ENCODE measurements at regions not wholly inside any gene's neighbourhood (a gene's known extent, or its start where the extent isn't known, plus 50 kb on each side); places are given as distances from the start of the nearest gene placed in this dataset.
A peak's percentile ranks its signal among the peaks of the same experiment; 100 is the strongest.

GRCh38 chr17:12519956-12520594 is 145.6 kb upstream of the MYOCD start:
- Mint-ChIP-seq H3K27ac (no peak overlapping the region), H3K36me3 (no peaks in the 10 kb centered on the region), H3K9me3 (peaks cover 10% of the 10 kb centered on the region), H3K27me3 (ENCODE audit: low read depth) (no peaks in the 10 kb centered on the region), H3K4me1 (peaks cover 21% of the 10 kb centered on the region), H3K4me3 (no peak overlapping the region)
- no peak for DNase-seq (ENCODE audit: low spot score in 2 of 2, unreplicated experiment in 2 of 2)
- no peak for TF ChIP-seq CTCF (IDR thresholded peaks at IDR 0.05; ENCODE audit: unreplicated experiment)

GRCh38 chr17:12521416-12521815 is 144.3 kb upstream of the MYOCD start:
- Mint-ChIP-seq H3K27me3 (ENCODE audit: low read depth) (no peaks in the 10 kb centered on the region), H3K4me3 (no peak overlapping the region), H3K4me1 (peaks cover 21% of the 10 kb centered on the region), H3K9me3 (peaks cover 10% of the 10 kb centered on the region), H3K27ac (no peak overlapping the region), H3K36me3 (no peaks in the 10 kb centered on the region)
- no peak for TF ChIP-seq CTCF (IDR thresholded peaks at IDR 0.05; ENCODE audit: unreplicated experiment)
- no peak for DNase-seq (ENCODE audit: low spot score in 2 of 2, unreplicated experiment in 2 of 2)

- Mint-ChIP-seq H3K9me3 (peaks cover 10% of the 10 kb centered on the region), H3K4me1 (peaks cover 21% of the 10 kb centered on the region), H3K27ac (peak overlapping the region; percentile 93), H3K36me3 (no peaks in the 10 kb centered on the region), H3K4me3 (peak overlapping the region; percentile 33), H3K27me3 (ENCODE audit: low read depth) (no peaks in the 10 kb centered on the region)
- TF ChIP-seq CTCF (IDR thresholded peaks at IDR 0.05; ENCODE audit: unreplicated experiment) = no peak
- no peak for DNase-seq (ENCODE audit: low spot score in 2 of 2, unreplicated experiment in 2 of 2)
Measured at GRCh38 chr17:12522336-12522735, 143.4 kb upstream of the MYOCD start.

- TF ChIP-seq CTCF (IDR thresholded peaks at IDR 0.05; ENCODE audit: unreplicated experiment) = no peak
- peak; percentile 38 to 64 for DNase-seq (ENCODE audit: low spot score in 2 of 2, unreplicated experiment in 2 of 2)
- peaks cover 21% of the 10 kb centered on the region for H3K4me1 Mint-ChIP-seq
- H3K27me3 Mint-ChIP-seq (ENCODE audit: low read depth) = no peaks in the 10 kb centered on the region
- peaks cover 10% of the 10 kb centered on the region for H3K9me3 Mint-ChIP-seq
- no peaks in the 10 kb centered on the region for H3K36me3 Mint-ChIP-seq
- peak overlapping the region; percentile 33 for H3K4me3 Mint-ChIP-seq
- peak overlapping the region; percentile 93 for H3K27ac Mint-ChIP-seq
Measured at GRCh38 chr17:12522743-12523183, 142.9 kb upstream of the MYOCD start.

- Mint-ChIP-seq H3K27me3 (ENCODE audit: low read depth) (no peaks in the 10 kb centered on the region), H3K36me3 (no peaks in the 10 kb centered on the region), H3K4me1 (peaks cover 21% of the 10 kb centered on the region), H3K4me3 (peak overlapping the region; percentile 33), H3K9me3 (peaks cover 10% of the 10 kb centered on the region), H3K27ac (peak overlapping the region; percentile 93)
- no peak for TF ChIP-seq CTCF (IDR thresholded peaks at IDR 0.05; ENCODE audit: unreplicated experiment)
- DNase-seq (ENCODE audit: low spot score in 2 of 2, unreplicated experiment in 2 of 2) = no peak
Measured at GRCh38 chr17:12523244-12523643, 142.4 kb upstream of the MYOCD start.
